RWPE2 (cell line): ENCODE measurements at regions not wholly inside any gene's neighbourhood (a gene's known extent, or its start where the extent isn't known, plus 50 kb on each side); places are given as distances from the start of the nearest gene placed in this dataset.
"Not testable (repeated sequence)": the region's sequence is repeated elsewhere in the genome, so short reads cannot be mapped to it uniquely, and the experiment has no call there.

Experiments used
- ATAC-seq: fragments of 200-7000 bp; cut with Tn5 transposase; 3 replicates; pipeline ENCODE4 v1.9.1; 2021; ENCODE audit warnings: low read depth
- DNase-seq: peaks from one replicate; pipeline ENCODE4 v3.0.0-alpha.2; 2020; ENCODE audit warnings: low spot score
- H3K27ac ChIP-seq: fragments of 450-650 bp; 2 replicates; pipeline ENCODE4 v1.5.1; 2017; ENCODE audit warnings: mild to moderate bottlenecking; ENCODE audit not compliant: poor library complexity, severe bottlenecking
- H3K27me3 ChIP-seq: fragments of 250-450 bp; sonication (Bioruptor Pico); 2 replicates; pipeline ENCODE4 v1.5.1; 2021; ENCODE audit warnings: mild to moderate bottlenecking, moderate library complexity; ENCODE audit not compliant: insufficient read depth, poor library complexity, severe bottlenecking
- H3K36me3 ChIP-seq: fragments of 250-450 bp; sonication (Bioruptor Pico); 2 replicates; pipeline ENCODE4 v1.5.1; 2020; ENCODE audit warnings: low read depth, mild to moderate bottlenecking, moderate library complexity
- H3K4me1 ChIP-seq: fragments of 250-450 bp; sonication (Bioruptor Pico); 2 replicates; pipeline ENCODE4 v1.5.1; 2021; ENCODE audit warnings: mild to moderate bottlenecking, moderate library complexity; ENCODE audit not compliant: insufficient read depth, poor library complexity, severe bottlenecking
- H3K4me3 ChIP-seq: fragments of 250-450 bp; sonication (Bioruptor Pico); 2 replicates; pipeline ENCODE4 v1.5.1; 2021; ENCODE audit warnings: mild to moderate bottlenecking, moderate library complexity; ENCODE audit not compliant: severe bottlenecking
- H3K9me3 ChIP-seq: fragments of 250-450 bp; sonication (Bioruptor Pico); 2 replicates; pipeline ENCODE4 v1.5.1; 2021; ENCODE audit warnings: mild to moderate bottlenecking, moderate library complexity; ENCODE audit not compliant: severe bottlenecking
- CTCF ChIP-seq: fragments of 450-650 bp; IDR thresholded peaks from one replicate; pipeline ENCODE4 v1.5.1; 2017; ENCODE audit warnings: mild to moderate bottlenecking, moderate library complexity; ENCODE audit not compliant: poor library complexity, severe bottlenecking

- H3K9me3 ChIP-seq = no peaks in the 10 kb centered on the region
- peaks cover 34% of the 10 kb centered on the region for H3K4me1 ChIP-seq
- TF ChIP-seq CTCF = no peak
- no peaks in the 10 kb centered on the region for H3K27me3 ChIP-seq
- H3K27ac ChIP-seq = peak overlapping the region; percentile 75
- ATAC-seq (peak; percentile 97), DNase-seq (peak; percentile 61)
- H3K4me3 ChIP-seq = no peak overlapping the region
- no peaks in the 10 kb centered on the region for H3K36me3 ChIP-seq
Measured at GRCh38 chr5:106397700-106398099, 1273.0 kb downstream of the EFNA5 start.

GRCh38 chr5:106393276-106393675, 1277.5 kb downstream of the EFNA5 start:
- DNase-seq = no peak
- Histone ChIP-seq H3K4me3 (no peak overlapping the region), H3K36me3 (no peaks in the 10 kb centered on the region), H3K9me3 (no peaks in the 10 kb centered on the region), H3K4me1 (peaks cover 23% of the 10 kb centered on the region), H3K27me3 (no peaks in the 10 kb centered on the region), H3K27ac (no peak overlapping the region)
- no peak for TF ChIP-seq CTCF
- ATAC-seq = no peak

- H3K4me3 ChIP-seq = no peak overlapping the region
- peak overlapping the region; percentile 15 for H3K27ac ChIP-seq
- peak; percentile 69 for ATAC-seq
- H3K4me1 ChIP-seq = peaks cover 18% of the 10 kb centered on the region
- no peaks in the 10 kb centered on the region for H3K9me3 ChIP-seq
- H3K27me3 ChIP-seq = no peaks in the 10 kb centered on the region
- no peaks in the 10 kb centered on the region for H3K36me3 ChIP-seq
- no peak for TF ChIP-seq CTCF
- DNase-seq = no peak
Measured at GRCh38 chr5:106392766-106393165, 1278.0 kb downstream of the EFNA5 start.

- H3K9me3 ChIP-seq, H3K27me3 ChIP-seq, H3K27ac ChIP-seq, H3K36me3 ChIP-seq, DNase-seq, H3K4me3 ChIP-seq, ATAC-seq, H3K4me1 ChIP-seq: not testable (repeated sequence)
Measured at GRCh38 chr5:106387767-106388166, 1283.0 kb downstream of the EFNA5 start.

GRCh38 chr5:106386287-106386686, 1284.5 kb downstream of the EFNA5 start:
- Histone ChIP-seq H3K27me3 (no peaks in the 10 kb centered on the region), H3K4me1 (no peaks in the 10 kb centered on the region), H3K27ac (no peak overlapping the region), H3K36me3 (no peaks in the 10 kb centered on the region), H3K9me3 (no peaks in the 10 kb centered on the region), H3K4me3 (no peak overlapping the region)
- ATAC-seq (no peak), DNase-seq (no peak)
- no peak for TF ChIP-seq CTCF

- no peak for DNase-seq
- H3K27me3 ChIP-seq = no peaks in the 10 kb centered on the region
- H3K36me3 ChIP-seq = no peaks in the 10 kb centered on the region
- H3K27ac ChIP-seq = no peak overlapping the region
- H3K4me1 ChIP-seq = no peaks in the 10 kb centered on the region
- no peak for TF ChIP-seq CTCF
- no peak overlapping the region for H3K4me3 ChIP-seq
- H3K9me3 ChIP-seq = no peaks in the 10 kb centered on the region
- peak; percentile 46; the same call in 2 of the 3 replicates for ATAC-seq
Measured at GRCh38 chr5:106380736-106381135, 1290.0 kb downstream of the EFNA5 start.
